ENCODE measurements at regions not wholly inside any gene's neighbourhood (a gene's known extent, or its start where the extent isn't known, plus 50 kb on each side); places are given as distances from the start of the nearest gene placed in this dataset.

GRCh38 chr18:39781565-39781964 lies 2173.5 kb upstream of the PIK3C3 start:
- intact Hi-C loops (cut with micrococcal nuclease): no loop called here

- intact Hi-C loops (cut with micrococcal nuclease): no loop called here
These were observed 2174.3 kb upstream of the PIK3C3 start for GRCh38 chr18:39780774-39781173.

GRCh38 chr18:39779926-39780325 lies 2175.1 kb upstream of the PIK3C3 start:
- intact Hi-C loops (cut with micrococcal nuclease): no loop called here

GRCh38 chr18:39776766-39777165 lies 2178.3 kb upstream of the PIK3C3 start:
- intact Hi-C loops (cut with micrococcal nuclease): no loop called here

GRCh38 chr18:39774957-39775598 lies 2180.0 kb upstream of the PIK3C3 start:
- intact Hi-C loops (cut with micrococcal nuclease): no loop called here

- intact Hi-C loops (cut with micrococcal nuclease): no loop called here
These were observed 2181.4 kb upstream of the PIK3C3 start for GRCh38 chr18:39773646-39774045.

- intact Hi-C loops (cut with micrococcal nuclease): no loop called here
These were observed 2182.7 kb upstream of the PIK3C3 start for GRCh38 chr18:39772155-39772919.

- intact Hi-C loops (cut with micrococcal nuclease): no loop called here
These were observed 2184.6 kb upstream of the PIK3C3 start for GRCh38 chr18:39770399-39770798.

- intact Hi-C loops (cut with micrococcal nuclease): no loop called here
These were observed 2190.2 kb upstream of the PIK3C3 start for GRCh38 chr18:39764873-39765272.

GRCh38 chr18:39761273-39761672 lies 2193.8 kb upstream of the PIK3C3 start:
- intact Hi-C loops (cut with micrococcal nuclease): no loop called here

GRCh38 chr18:39759926-39760325 lies 2194.3 kb upstream of the CELF4 start:
- intact Hi-C loops (cut with micrococcal nuclease): no loop called here

GRCh38 chr18:39753178-39753577 lies 2187.6 kb upstream of the CELF4 start:
- intact Hi-C loops (cut with micrococcal nuclease): no loop called here

GRCh38 chr18:39752351-39752750 lies 2186.8 kb upstream of the CELF4 start:
- intact Hi-C loops (cut with micrococcal nuclease): no loop called here

GRCh38 chr18:39751921-39752320 lies 2186.3 kb upstream of the CELF4 start:
- intact Hi-C loops (cut with micrococcal nuclease): no loop called here

- intact Hi-C loops (cut with micrococcal nuclease): no loop called here
These were observed 2185.6 kb upstream of the CELF4 start for GRCh38 chr18:39751161-39751560.

GRCh38 chr18:39749154-39749553 lies 2183.6 kb upstream of the CELF4 start:
- intact Hi-C loops (cut with micrococcal nuclease): no loop called here

- intact Hi-C loops (cut with micrococcal nuclease): no loop called here
These were observed 2183.1 kb upstream of the CELF4 start for GRCh38 chr18:39748727-39749126.

GRCh38 chr18:39746201-39746600 lies 2180.6 kb upstream of the CELF4 start:
- intact Hi-C loops (cut with micrococcal nuclease): no loop called here

GRCh38 chr18:39743463-39743862 lies 2177.9 kb upstream of the CELF4 start:
- intact Hi-C loops (cut with micrococcal nuclease): no loop called here

GRCh38 chr18:39741755-39742466 lies 2176.3 kb upstream of the CELF4 start:
- intact Hi-C loops (cut with micrococcal nuclease): no loop called here

- intact Hi-C loops (cut with micrococcal nuclease): no loop called here
These were observed 2172.3 kb upstream of the CELF4 start for GRCh38 chr18:39737869-39738268.

- intact Hi-C loops (cut with micrococcal nuclease): no loop called here
These were observed 2167.3 kb upstream of the CELF4 start for GRCh38 chr18:39732918-39733317.
